Activated CD4-positive, alpha-beta T cell treated with anti-CD3 and anti-CD28 coated beads, Interleukin-2, amount 50 U/mL, for 24 hours (primary cell): ENCODE measurements at regions not wholly inside any gene's neighbourhood (a gene's known extent, or its start where the extent isn't known, plus 50 kb on each side); places are given as distances from the start of the nearest gene placed in this dataset.

Experiments
- DNase-seq, 2 donors: peaks; one replicate each; pipeline ENCODE4 v3.0.0-alpha.2; 2020; ENCODE audit warnings: low read depth in 1 of 2, low spot score in 1 of 2

GRCh38 chr4:155523358-155523757 lies 143.3 kb upstream of the GUCY1A1 start:
- no peak for DNase-seq

GRCh38 chr4:155522201-155522600 lies 144.4 kb upstream of the GUCY1A1 start:
- DNase-seq: no peak

- no peak for DNase-seq
Measured at GRCh38 chr4:155521382-155521781, 144.6 kb upstream of the MAP9 start.

GRCh38 chr4:155515444-155516075 lies 138.8 kb upstream of the MAP9 start:
- DNase-seq: no peak

GRCh38 chr4:155514628-155515027 lies 137.9 kb upstream of the MAP9 start:
- DNase-seq: no peak

GRCh38 chr4:155512817-155513216 lies 136.1 kb upstream of the MAP9 start:
- DNase-seq: no peak

- no peak for DNase-seq
Measured at GRCh38 chr4:155512046-155512445, 135.3 kb upstream of the MAP9 start.

- DNase-seq: no peak
Measured at GRCh38 chr4:155510771-155511170, 134.0 kb upstream of the MAP9 start.

- DNase-seq: no peak
Measured at GRCh38 chr4:155509555-155509954, 132.8 kb upstream of the MAP9 start.

GRCh38 chr4:155506745-155507144 lies 130.0 kb upstream of the MAP9 start:
- DNase-seq: no peak

- DNase-seq: no peak
Measured at GRCh38 chr4:155505321-155505720, 128.6 kb upstream of the MAP9 start.

- DNase-seq: no peak
Measured at GRCh38 chr4:155497306-155497705, 120.5 kb upstream of the MAP9 start.

GRCh38 chr4:155496294-155496626 lies 119.5 kb upstream of the MAP9 start:
- DNase-seq: no peak

GRCh38 chr4:155495572-155496293 lies 119.0 kb upstream of the MAP9 start:
- DNase-seq: no peak

GRCh38 chr4:155494037-155494718 lies 117.4 kb upstream of the MAP9 start:
- no peak for DNase-seq

GRCh38 chr4:155491336-155492120 lies 114.8 kb upstream of the MAP9 start:
- DNase-seq: no peak

GRCh38 chr4:155489271-155489670 lies 112.5 kb upstream of the MAP9 start:
- DNase-seq: no peak

GRCh38 chr4:155488691-155489090 lies 111.9 kb upstream of the MAP9 start:
- DNase-seq: no peak

- no peak for DNase-seq
Measured at GRCh38 chr4:155487210-155487609, 110.4 kb upstream of the MAP9 start.

- DNase-seq: no peak
Measured at GRCh38 chr4:155481150-155481549, 104.4 kb upstream of the MAP9 start.

- no peak for DNase-seq
Measured at GRCh38 chr4:155479835-155480234, 103.1 kb upstream of the MAP9 start.

- no peak for DNase-seq
Measured at GRCh38 chr4:155478336-155478835, 101.6 kb upstream of the MAP9 start.
